ENCODE measurements at regions not wholly inside any gene's neighbourhood (a gene's known extent, or its start where the extent isn't known, plus 50 kb on each side); places are given as distances from the start of the nearest gene placed in this dataset.

GRCh38 chr9:33698267-33698666, 97.1 kb upstream of the PRSS3 start:
- no peak for TF ChIP-seq CTCF (IDR thresholded peaks at IDR 0.05)

- TF ChIP-seq CTCF (IDR thresholded peaks at IDR 0.05), result no peak
These were observed 91.8 kb upstream of the PRSS3 start for GRCh38 chr9:33703430-33704102.

- TF ChIP-seq CTCF (IDR thresholded peaks at IDR 0.05), result no peak
These were observed 86.9 kb upstream of the PRSS3 start for GRCh38 chr9:33708441-33708840.

- no peak for TF ChIP-seq CTCF (IDR thresholded peaks at IDR 0.05)
These were observed 86.1 kb upstream of the PRSS3 start for GRCh38 chr9:33709269-33709668.

- no peak for TF ChIP-seq CTCF (IDR thresholded peaks at IDR 0.05)
These were observed 80.4 kb upstream of the PRSS3 start for GRCh38 chr9:33714989-33715388.

GRCh38 chr9:33718987-33719386, 76.4 kb upstream of the PRSS3 start:
- TF ChIP-seq CTCF (IDR thresholded peaks at IDR 0.05), result no peak

- peak; percentile 42; the same call in 1 of the 2 replicates for TF ChIP-seq CTCF (IDR thresholded peaks at IDR 0.05)
These were observed 75.6 kb upstream of the PRSS3 start for GRCh38 chr9:33719581-33720374.

All from LNCAP (cell line).